HEK293T (cell line): ENCODE measurements at regions not wholly inside any gene's neighbourhood (a gene's known extent, or its start where the extent isn't known, plus 50 kb on each side); places are given as distances from the start of the nearest gene placed in this dataset.
"Not testable (repeated sequence)": the region's sequence is repeated elsewhere in the genome, so short reads cannot be mapped to it uniquely, and the experiment has no call there.

Source experiments
- CTCF ChIA-PET: fragments of 350-600 bp; formaldehyde crosslinking; extraction: SDS; loops from one replicate; lab custom pipeline; 2021; ENCODE audit warnings: antibody characterized with exemption, inconsistent platforms; lab: Yijun Ruan, JAX
- POLR2A ChIA-PET: fragments of 350-600 bp; formaldehyde crosslinking; extraction: SDS; loops from one replicate; lab custom pipeline; 2020; ENCODE audit warnings: antibody characterized with exemption, inconsistent platforms; lab: Yijun Ruan, JAX
- DNase-seq: peaks from one replicate; pipeline ENCODE4 v3.0.0; 2012; ENCODE audit warnings: mixed read lengths; ENCODE audit errors: extremely low spot score
- ARNT ChIP-seq: fragments of 450-650 bp; IDR thresholded peaks from 2 replicates; pipeline ENCODE4 v1.6.1; 2017; ENCODE audit warnings: mild to moderate bottlenecking
- BHLHE40 ChIP-seq: fragments of 450-650 bp; IDR thresholded peaks from 2 replicates; pipeline ENCODE4 v1.6.1; 2016; ENCODE audit warnings: mild to moderate bottlenecking, moderate library complexity, borderline replicate concordance
- CTBP1 ChIP-seq: fragments of 450-650 bp; IDR thresholded peaks from 2 replicates; pipeline ENCODE4 v1.6.1; 2016; ENCODE audit warnings: borderline replicate concordance
- ELF4 ChIP-seq: fragments of 450-650 bp; IDR thresholded peaks from 2 replicates; pipeline ENCODE4 v1.6.1; 2017; ENCODE audit warnings: antibody characterized with exemption
- FOXA1 ChIP-seq: fragments of 450-650 bp; IDR thresholded peaks from 2 replicates; pipeline ENCODE4 v1.6.1; 2016; ENCODE audit warnings: mild to moderate bottlenecking
- FOXK2 ChIP-seq: fragments of 450-650 bp; IDR thresholded peaks from 2 replicates; pipeline ENCODE4 v1.6.1; 2016; ENCODE audit warnings: mild to moderate bottlenecking
- FOXM1 ChIP-seq: fragments of 450-650 bp; IDR thresholded peaks from 2 replicates; pipeline ENCODE4 v1.6.1; 2017; ENCODE audit warnings: mild to moderate bottlenecking, borderline replicate concordance
- HDGF ChIP-seq: fragments of 450-650 bp; IDR thresholded peaks from 2 replicates; pipeline ENCODE4 v1.6.1; 2017; ENCODE audit warnings: antibody characterized with exemption, borderline replicate concordance
- L3MBTL2 ChIP-seq: fragments of 450-650 bp; conservative IDR thresholded peaks from 2 replicates; pipeline ENCODE4 v1.6.1; 2016; ENCODE audit warnings: mild to moderate bottlenecking
- LEF1 ChIP-seq: fragments of 450-650 bp; IDR thresholded peaks from 2 replicates; pipeline ENCODE4 v1.6.1; 2017; ENCODE audit warnings: mild to moderate bottlenecking, borderline replicate concordance
- NFRKB ChIP-seq: fragments of 450-650 bp; IDR thresholded peaks from 2 replicates; pipeline ENCODE4 v1.6.1; 2016; ENCODE audit warnings: mild to moderate bottlenecking, moderate library complexity
- PKNOX1 ChIP-seq: fragments of 450-650 bp; IDR thresholded peaks from 2 replicates; pipeline ENCODE4 v1.6.1; 2016
- SP1 ChIP-seq: fragments of 450-650 bp; IDR thresholded peaks from 2 replicates; pipeline ENCODE4 v1.6.1; 2017
- SUZ12 ChIP-seq: fragments of 450-650 bp; IDR thresholded peaks from 2 replicates; pipeline ENCODE4 v1.6.1; 2016; ENCODE audit warnings: mild to moderate bottlenecking
- TARDBP ChIP-seq: fragments of 450-650 bp; IDR thresholded peaks from 2 replicates; pipeline ENCODE4 v1.6.1; 2016
- ZNF384 ChIP-seq: fragments of 450-650 bp; IDR thresholded peaks from 2 replicates; pipeline ENCODE4 v1.6.1; 2016

GRCh38 chr4:116244771-116245170 lies 840.6 kb downstream of the TRAM1L1 start:
- TF ChIP-seq CTBP1 (no peak), ELF4 (no peak), FOXA1 (no peak), ARNT (no peak), ZNF384 (no peak), SP1 (no peak), LEF1 (no peak), L3MBTL2 (no peak), BHLHE40 (no peak)
- ChIA-PET CTCF (no interaction called here), POLR2A (no interaction called here)
- DNase-seq: no peak

GRCh38 chr4:116243431-116243830 lies 841.9 kb downstream of the TRAM1L1 start:
- CTCF ChIA-PET: no interaction called here
- no peak for TF ChIP-seq ZNF384
- TF ChIP-seq SP1: no peak
- no peak for TF ChIP-seq PKNOX1
- TF ChIP-seq L3MBTL2: no peak
- TF ChIP-seq ELF4: no peak
- no peak for TF ChIP-seq LEF1
- TF ChIP-seq BHLHE40: no peak
- TF ChIP-seq SUZ12: no peak
- no peak for TF ChIP-seq NFRKB
- TF ChIP-seq FOXM1: no peak
- no peak for TF ChIP-seq FOXK2
- no peak for TF ChIP-seq TARDBP
- POLR2A ChIA-PET: no interaction called here
- DNase-seq: no peak

- CTCF ChIA-PET: no interaction called here
- TF ChIP-seq L3MBTL2 (no peak), SUZ12 (no peak), NFRKB (no peak), SP1 (no peak), HDGF (no peak)
- POLR2A ChIA-PET: no interaction called here
- DNase-seq: no peak
These were observed 851.4 kb downstream of the TRAM1L1 start for GRCh38 chr4:116233971-116234370.

- CTCF ChIA-PET, POLR2A ChIA-PET, DNase-seq: not testable (repeated sequence)
These were observed 853.4 kb downstream of the TRAM1L1 start for GRCh38 chr4:116231999-116232398.

GRCh38 chr4:116229420-116229819 lies 856.0 kb downstream of the TRAM1L1 start:
- no peak for DNase-seq
- ChIA-PET POLR2A (no interaction called here), CTCF (no interaction called here)
- TF ChIP-seq TARDBP: no peak
- TF ChIP-seq L3MBTL2: no peak
- TF ChIP-seq ELF4: no peak
- TF ChIP-seq FOXA1: no peak
- no peak for TF ChIP-seq CTBP1
- TF ChIP-seq ZNF384: no peak
- TF ChIP-seq BHLHE40: no peak
- no peak for TF ChIP-seq ARNT
- no peak for TF ChIP-seq FOXK2
- TF ChIP-seq PKNOX1: no peak
- no peak for TF ChIP-seq SUZ12

- CTCF ChIA-PET: no interaction called here
- TF ChIP-seq ARNT: no peak
- no peak for TF ChIP-seq ZNF384
- no peak for TF ChIP-seq PKNOX1
- TF ChIP-seq CTBP1: no peak
- no peak for DNase-seq
- POLR2A ChIA-PET: no interaction called here
These were observed 862.2 kb downstream of the TRAM1L1 start for GRCh38 chr4:116223040-116223732.

GRCh38 chr4:116217781-116218180 lies 867.6 kb downstream of the TRAM1L1 start:
- no peak for TF ChIP-seq BHLHE40
- TF ChIP-seq FOXK2: no peak
- TF ChIP-seq ZNF384: no peak
- no peak for TF ChIP-seq ARNT
- no peak for TF ChIP-seq TARDBP
- no peak for TF ChIP-seq FOXM1
- no peak for TF ChIP-seq LEF1
- no peak for TF ChIP-seq ELF4
- no peak for TF ChIP-seq L3MBTL2
- TF ChIP-seq SP1: no peak
- no peak for TF ChIP-seq CTBP1
- TF ChIP-seq HDGF: no peak
- ChIA-PET POLR2A (no interaction called here), CTCF (no interaction called here)
- no peak for DNase-seq
